D341Med (cell line): ENCODE measurements at regions not wholly inside any gene's neighbourhood (a gene's known extent, or its start where the extent isn't known, plus 50 kb on each side); places are given as distances from the start of the nearest gene placed in this dataset.
A peak's percentile ranks its signal among the peaks of the same experiment; 100 is the strongest.
"Not testable (repeated sequence)": the region's sequence is repeated elsewhere in the genome, so short reads cannot be mapped to it uniquely, and the experiment has no call there.

Source experiments
- DNase-seq: peaks from one replicate; pipeline ENCODE4 v3.0.0; 2012; ENCODE audit warnings: low spot score

DNA sequence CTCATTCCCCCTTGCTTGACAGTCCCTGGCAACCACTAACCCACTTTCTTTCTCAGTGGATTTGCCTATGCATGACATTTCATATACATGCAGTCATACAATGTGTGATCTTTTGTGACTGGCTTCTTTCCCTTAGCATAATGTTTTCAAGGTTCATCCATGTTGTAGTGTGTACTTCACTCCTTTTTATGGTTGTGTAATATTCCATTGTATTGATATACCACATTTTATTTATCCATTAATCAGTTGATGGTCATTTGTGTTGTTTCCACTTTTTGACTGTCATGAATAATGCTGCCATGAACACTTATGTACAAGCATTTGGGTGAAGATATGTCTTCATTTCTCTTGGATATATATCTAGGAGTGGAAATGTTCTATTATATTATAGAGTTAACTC, 127.7 kb upstream of the GRIK3 start:
- no peak for DNase-seq

DNA sequence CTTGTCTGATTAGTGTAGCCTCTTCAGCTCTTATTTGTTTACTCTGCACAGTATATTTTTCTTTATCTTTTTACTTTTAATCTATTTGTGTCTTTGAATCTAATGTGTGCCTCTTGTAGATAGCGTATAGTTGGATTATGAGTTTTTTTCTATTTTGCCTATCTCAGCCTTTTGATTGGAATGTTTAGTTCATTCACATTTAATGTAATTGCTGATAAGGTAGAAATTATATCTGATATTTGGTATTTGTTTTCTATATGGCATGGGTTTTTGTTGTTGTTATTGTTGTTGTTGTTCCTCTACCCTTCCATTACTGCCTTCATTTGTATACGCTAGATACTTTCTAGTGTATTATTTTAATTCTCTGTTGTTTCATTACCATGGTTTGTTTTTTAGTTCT, 131.7 kb upstream of the GRIK3 start:
- DNase-seq: no peak

DNA sequence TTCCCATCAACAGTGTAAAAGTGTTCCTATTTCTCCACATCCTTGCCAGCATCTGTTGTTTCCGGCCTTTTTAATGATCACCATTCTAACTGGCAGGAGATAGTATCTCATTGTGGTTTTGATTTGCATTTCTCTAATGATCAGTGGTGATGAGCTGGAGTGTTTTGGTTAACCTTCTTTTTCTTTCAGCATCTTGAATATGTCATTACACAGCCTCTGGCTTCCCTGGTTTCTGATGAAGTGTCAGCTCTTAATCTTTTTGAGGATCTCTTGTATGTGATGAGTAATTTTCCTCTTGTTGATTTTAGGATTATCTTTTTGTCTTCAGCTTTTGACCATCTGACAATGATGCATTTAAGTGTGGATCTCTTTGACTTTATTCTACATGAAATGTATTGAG, 133.2 kb upstream of the GRIK3 start:
- DNase-seq: no peak

DNA sequence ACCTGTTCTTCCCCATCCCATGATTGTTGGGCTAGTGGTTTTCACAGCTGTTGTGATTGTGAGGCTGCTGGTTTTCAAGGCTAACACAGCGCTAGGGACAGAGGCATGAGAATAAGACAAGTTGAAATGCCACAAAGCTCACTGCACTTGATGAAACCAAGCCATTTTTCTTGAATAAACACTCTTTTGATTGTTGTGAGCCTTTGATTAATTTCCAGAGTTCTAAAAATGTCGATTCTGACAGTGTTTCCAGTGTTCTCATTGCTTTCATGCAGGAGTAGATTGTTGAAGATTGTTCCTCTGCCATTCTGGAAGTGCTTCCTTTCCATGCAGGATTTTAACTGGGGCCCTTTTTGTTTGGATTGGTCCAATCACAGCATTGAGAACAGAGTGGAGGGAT, 134.9 kb upstream of the GRIK3 start:
- DNase-seq: no peak

DNA sequence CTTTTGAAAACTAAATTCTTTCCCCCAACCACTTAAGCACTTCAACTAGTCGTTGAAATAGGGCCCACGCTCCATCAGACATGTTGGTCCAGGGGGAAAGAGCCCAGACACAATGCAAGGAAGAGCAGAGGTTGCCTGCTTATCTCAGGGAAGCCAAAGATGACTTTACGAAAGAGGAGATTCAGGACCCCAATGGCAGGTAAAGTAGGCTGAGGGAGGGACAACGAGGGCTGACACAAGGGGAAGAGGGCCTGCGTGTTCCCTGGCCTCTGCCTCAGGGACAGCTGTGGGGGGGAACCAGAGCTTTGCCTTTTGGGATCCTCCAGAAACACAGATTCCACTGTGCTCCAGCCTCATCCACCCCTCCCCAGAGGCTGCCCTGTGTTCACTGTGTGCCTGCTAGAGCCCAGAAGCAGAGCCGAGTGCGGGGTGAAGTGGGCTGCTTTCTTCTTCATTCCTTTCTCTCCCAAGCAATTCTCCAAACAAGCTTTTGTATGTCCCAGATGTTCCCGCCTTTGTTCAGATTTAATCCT, 135.5 kb upstream of the GRIK3 start:
- DNase-seq: no peak

DNA sequence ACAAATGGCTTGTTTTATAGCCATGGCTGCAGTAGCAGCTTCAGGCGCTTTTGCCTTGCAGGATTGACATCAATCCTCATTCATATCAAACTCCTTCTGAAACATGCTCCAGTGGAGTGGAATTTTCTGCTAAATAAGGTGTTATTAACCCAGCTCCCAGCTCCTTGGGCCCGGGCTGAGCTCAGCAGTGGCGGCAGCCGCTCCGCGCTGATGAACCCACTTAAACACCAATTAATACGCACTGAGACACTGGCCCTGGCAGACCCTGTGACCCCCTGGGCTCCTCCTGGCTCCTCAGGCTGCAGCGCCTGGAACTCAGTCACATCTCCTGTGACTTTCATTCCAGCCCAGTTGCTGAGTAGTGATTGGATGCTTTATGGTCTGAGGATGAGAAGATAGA, 137.4 kb upstream of the GRIK3 start:
- peak; percentile 7 for DNase-seq

DNA sequence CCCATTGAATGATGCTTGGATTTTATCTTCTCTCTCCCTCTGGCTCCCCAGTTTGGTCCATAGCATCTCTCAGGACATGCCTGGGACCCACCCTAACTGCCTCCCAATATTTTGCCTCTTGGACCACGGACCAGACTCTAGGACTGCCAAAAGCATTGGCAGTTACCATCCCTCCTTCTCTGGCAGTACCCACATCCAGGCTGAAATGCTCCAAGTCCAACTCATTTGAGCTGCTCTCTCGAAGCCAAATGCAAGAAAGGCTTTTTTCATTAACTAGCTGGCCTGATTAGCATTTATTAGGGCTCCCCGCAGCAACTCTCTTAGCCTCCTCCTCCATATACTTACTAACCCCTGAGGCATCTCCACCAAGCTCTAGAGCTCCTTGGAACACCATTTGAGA, 140.0 kb upstream of the GRIK3 start:
- no peak for DNase-seq

DNA sequence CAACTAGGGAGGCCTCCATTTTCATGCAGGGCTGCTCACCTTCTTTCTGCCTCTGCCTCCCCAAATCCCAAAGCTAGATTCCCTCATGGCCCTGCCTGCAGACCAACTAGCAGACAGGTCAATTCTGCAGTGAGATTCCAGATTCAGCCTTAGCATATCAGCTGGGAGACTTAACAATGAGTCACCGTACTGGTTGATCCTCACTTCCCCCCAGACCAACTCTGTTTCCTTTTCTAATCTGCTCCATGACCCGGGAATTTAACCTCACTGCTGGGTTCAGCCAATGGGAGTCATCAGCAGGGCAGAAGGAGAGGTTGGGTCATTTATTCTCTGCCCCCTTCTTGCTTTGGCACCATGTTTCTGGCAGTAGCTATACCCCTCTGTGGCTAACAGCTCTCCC, 140.6 kb upstream of the GRIK3 start:
- DNase-seq: no peak

DNA sequence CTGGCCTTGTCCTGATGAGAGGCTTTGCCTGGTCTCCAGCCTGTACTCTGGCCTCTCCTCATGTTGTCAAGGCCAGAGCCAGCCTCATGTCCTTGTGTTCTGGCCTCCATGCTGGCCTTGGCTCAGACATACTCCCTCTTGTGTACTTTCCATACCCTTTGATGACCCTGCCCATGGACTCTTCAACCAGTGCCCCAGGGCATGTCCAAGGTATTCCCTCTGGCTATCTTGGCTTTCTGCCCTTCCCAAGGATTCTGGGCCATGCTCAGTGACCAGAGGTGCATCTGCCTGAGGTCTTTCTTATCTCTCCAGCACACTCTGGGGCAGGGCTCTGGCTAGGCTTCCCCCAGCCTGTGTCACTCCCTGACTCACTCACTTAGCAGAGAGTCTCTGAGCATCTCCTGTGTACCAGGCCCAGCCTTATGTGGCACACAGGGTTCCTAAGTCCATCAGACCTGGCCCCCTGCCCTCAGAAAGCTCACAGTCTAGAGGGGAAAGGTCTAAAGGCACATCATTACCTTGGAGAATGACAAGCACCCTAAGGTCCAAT, 141.4 kb upstream of the GRIK3 start:
- no peak for DNase-seq

DNA sequence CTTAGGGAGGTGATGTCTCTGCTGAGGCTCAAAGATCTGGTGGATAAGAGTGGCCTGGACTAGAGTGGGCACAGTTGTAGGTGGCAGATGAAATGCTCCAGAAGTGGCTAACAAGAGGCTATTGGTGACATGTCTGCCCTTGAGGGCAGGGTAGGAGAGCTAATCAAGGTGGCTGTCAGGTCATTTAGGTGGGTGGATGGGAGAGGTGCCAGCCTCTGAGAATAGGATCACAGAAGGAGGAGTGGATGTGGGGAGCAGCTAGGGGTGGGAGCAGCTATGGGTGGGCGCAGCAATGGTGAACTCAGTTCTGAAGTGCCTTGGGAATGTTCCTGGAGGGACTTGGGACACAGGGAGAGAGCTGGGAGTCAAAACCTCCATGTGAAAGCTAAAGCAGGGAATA, 142.0 kb upstream of the GRIK3 start:
- DNase-seq: no peak

DNA sequence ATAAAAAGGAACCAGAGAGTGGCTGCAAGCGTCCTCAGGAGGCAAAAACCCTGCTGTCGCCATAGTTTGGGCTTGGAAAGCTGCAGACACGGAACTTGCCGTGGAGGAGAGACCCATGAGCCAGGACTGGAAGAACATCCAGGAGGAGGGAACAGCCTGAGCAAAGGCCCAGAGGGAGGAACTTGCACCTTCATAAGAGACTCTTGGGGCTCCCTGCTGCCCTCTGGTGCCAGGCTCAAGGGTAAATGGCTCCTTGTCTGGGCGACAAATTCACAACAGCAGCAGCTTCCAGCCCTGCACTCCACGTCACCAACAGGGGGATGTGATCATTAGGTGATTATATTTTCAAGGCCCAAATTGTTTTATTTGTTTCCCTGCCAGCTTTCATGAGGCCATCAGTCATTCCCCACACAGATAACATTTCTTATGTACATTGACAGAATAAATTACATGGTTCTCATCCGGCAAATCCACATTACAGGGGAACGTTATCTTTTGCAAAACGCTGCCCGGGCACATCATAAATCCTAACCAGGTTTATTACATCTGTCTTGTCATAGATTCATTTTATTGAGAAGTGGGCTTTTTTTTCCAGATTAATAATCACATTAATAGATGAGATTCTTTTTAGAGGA, 143.0 kb upstream of the GRIK3 start:
- DNase-seq: peak; percentile 69

DNA sequence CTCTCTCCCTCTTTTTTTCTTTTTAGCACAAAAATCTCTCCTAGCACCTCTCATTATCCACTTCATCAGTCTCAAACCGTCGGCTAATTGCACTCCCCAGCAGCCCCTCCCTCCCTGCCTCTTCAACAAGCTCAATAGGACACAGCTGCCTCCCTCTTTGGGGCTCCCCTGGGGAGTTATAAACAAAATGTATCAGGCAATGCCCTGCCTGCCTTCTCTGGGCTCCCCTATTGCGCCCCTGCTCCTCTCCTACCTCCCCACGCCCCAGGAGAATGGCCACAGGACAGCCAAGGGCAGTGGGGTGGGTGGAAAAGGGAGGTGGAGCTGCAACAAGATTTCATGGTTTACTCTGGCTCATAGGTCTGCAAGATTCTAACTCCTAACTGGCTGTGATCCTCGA, 147.1 kb upstream of the GRIK3 start:
- no peak for DNase-seq

DNA sequence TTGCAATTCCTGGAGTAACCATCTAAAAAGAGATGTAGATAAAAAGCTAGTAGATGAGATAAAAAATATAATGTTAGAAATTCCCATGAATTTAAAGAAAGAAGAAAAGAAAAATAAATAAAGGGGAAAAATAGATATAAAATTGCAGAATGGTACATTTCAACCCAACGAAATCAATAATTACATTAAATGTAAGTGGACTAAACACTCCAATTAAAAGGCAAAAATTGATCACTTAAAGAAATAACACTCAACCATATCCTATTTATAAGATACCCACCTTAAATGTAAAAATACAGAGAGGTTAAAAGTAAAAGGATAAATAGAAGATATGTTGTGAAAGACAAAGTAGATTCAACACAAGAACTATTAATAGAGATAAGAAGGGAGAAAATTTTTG, 150.5 kb upstream of the GRIK3 start:
- no peak for DNase-seq

DNA sequence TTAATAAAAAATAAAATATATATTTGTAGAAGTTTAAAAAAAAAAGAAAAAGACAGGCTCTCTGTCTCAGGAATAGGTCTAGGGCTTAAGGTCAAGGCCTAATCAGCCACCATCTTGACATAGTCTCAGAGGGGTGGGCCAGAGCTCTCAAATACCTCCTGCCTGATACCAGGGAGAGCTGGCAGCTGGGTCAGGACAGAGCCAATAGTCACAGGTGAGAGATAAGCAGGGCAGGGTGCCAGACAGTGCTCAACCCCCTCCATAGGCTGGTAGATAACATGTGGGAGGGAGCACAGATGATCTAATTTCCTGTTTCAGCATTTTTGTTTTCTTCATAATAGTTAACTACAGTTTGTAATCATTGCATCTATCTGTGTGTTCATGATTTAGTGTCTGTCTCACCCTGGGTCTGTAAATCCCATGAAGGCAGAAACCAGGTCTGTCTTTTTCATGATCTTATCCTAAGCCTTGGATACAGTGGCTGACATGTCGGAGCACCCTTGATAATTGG, 152.0 kb upstream of the GRIK3 start:
- no peak for DNase-seq

DNA sequence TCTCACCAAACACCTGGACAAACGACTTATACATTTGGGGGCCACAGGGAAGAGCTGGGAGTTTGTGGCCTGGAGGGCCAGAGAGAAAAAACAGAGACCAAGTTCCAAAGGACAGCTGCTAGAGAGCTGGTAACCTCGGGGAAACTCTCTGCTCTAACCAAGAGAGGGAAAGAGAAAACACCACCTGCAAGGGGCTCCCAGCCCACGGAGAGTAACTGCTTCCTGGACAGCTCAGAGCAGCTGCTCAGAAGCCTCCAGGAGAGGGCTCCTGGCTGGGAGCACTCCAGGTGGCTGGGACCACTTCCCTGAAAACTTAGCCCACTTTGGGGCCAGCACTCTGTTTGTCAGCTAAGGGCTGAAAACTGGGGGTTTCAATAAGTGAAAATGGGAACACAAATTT, 154.8 kb upstream of the GRIK3 start:
- no peak for DNase-seq

DNA sequence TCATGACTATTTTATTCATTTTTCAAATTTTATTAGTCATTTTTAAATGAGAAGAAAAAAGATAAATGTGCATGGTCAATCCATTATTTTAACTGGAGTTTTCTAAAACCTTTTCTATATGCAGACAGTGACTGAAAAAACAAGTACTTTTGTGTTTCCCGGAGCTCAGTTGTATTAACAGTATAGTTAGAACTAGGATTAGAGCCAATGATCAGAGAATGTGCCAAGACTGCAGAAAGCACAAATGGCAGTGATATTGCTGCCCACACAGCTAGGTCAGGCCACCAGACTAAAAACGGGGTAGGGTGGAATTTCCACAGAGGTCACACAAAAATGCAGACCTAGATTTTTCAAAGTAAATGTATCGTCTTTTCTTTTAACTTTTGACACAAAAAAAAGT, 163.1 kb upstream of the GRIK3 start:
- DNase-seq: no peak

DNA sequence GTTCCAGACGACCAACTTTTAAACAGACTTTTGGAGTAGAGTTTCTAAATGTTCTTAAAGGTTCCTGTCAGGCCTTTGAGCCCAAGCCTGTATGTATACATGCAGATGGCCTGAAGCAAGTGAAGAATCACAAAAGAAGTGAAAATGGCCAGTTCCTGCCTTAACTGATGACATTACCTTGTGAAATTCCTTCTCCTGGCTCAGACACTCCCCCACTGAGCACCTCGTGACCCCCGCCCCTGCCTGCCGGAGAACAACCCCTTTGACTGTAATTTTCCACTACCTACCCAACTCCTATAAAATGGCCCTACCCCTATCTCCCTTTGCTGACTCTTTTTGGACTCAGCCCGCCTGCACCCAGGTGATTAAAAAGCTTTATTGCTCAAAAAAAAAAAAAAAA, 180.0 kb upstream of the GRIK3 start:
- not testable (repeated sequence) for DNase-seq

DNA sequence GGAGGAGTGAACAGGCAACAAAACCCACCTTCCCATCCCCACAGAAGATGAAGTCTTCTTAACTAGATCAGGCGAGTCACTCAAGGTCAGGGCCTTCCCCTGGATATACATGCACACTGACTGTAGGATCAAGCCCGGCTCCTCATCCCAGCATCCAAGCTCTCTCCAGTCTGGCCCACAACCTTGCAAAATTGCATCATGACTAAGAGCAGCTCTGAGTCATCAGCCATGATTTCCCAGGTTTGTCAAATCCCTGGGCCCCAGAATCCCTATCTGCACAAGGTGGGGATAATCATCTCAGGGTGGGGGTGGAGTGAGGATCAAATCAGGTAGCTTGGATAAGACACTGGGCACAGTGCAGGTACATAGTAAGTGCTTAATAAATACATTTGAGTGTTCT, 199.3 kb upstream of the GRIK3 start:
- no peak for DNase-seq

DNA sequence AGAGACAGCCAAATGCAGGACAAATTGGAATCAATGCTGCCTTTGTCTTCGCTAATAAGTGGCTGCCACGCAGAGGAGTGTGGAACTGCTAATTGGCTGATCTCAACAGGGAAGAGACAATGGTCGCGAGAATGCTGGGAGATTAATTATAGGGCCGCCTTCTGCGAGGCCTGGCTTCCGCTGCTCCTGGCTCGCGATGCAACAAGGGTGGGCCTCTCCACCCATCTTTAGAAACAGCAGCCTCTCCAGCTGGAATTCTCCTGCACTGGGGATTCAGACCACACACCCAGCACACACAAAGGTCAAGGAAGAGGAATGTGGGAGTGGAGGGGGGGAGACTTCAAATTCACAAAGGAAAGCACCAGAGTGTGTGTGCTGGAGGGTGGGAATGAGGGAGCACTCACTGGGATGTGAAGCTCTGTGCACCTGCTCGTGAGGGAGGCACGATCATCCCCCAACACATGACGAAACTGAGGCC, 200.7 kb upstream of the GRIK3 start:
- DNase-seq: no peak

DNA sequence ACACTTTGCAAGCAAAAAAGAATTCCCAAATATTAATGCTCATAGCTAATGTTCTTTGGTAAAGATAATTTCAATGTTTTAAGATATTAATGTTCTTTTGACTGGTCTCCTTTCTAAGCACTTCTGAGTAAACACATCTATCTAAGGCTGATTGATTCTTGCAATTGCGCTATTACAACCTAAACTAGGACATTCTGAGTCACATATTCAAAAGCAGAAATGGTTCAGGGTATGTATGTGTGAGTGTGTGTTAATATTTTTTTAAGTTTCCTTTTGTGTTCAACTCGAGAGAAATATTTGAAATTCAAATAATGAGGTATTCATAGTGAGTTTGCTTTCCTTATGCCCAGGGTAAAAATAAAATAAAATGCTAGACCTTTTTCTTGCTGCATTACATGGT, 203.6 kb upstream of the GRIK3 start:
- DNase-seq: no peak

DNA sequence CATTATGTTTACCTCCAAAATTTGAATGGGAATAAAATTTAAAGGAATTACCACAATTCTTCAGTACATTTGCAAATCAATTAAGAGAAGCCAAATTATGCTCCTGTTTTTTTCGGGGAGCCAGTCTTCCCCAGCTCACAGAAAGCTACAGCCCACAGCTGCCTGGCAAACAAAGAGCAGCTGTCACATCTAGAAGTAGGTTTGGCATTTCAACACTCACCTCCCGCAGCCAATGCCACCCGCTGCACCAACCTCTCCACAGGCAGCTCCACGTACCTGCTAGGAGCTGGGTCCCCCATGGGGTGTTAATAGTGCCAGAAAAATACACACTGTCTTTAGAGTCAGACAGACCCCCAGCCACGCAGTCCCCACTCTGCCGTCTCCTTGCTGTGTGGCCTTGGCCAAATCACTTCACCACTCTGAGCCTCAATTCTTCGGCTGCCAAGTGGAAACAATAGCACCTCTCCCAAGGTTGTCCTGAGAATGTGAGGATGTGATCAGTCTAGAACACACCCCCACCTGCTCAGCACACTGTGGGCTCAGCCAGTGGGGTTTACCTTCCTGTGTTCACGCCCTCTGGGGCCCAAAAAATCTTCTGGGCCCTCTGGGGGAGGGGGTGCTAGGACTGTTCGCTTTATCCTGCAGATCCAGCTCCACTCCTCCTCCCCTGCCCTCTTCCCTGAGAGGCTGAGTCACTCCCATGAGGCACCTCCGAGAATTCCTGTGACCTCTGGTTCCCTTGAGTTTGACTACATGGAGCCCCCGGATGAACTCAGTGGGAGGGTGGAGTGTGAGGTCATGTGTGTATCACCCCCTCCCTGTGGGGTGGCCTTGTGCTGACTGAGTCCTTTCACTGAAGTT, 204.3 kb upstream of the GRIK3 start:
- DNase-seq: no peak

DNA sequence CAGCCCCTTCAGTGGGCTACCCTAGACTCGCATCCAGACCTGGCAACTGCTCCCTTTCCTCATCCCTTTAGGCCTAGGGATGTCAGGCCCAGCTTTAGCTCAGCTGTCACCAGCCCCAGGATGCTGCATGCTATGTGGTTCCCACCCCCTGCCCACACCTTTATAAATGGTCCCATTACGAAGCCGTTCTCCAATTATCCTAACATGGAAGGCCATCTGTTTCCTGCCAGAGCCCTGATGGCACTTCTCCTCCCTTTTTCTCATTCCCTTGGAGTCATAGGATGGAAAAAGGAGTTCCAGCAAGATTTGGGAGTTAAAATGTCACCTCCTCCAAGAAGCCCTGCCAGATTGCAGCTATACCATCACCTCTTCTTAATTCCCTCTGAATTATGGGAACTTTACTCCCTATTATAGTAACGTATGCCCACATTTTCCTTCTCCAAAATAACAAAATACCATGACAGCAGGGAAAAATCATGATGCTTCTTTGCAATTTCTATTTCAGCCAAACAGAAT, 205.0 kb upstream of the GRIK3 start:
- no peak for DNase-seq

DNA sequence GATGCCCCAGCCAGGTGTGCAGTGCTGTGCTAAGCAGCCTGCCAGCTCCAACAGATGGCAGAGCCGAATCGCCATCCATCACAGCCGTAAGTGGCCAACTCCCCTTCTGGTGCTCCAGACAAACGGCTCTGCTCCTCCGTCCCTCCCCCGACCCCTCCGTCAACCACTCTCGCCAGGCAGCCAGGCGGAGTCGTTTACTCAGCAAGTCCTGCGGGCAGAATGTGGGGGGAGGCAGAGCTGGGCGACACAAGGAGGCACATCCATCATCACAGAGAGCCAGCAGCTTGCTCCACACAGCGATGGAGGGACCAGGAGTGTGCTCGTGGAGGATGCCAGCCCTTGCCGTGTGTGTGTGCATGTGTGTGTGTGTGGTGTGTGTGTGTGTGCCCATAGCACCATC, 206.6 kb upstream of the GRIK3 start:
- DNase-seq: no peak
